ENCODE measurements at regions not wholly inside any gene's neighbourhood (a gene's known extent, or its start where the extent isn't known, plus 50 kb on each side); places are given as distances from the start of the nearest gene placed in this dataset.

- DNase-seq (ENCODE audit: low read depth, low spot score), result no peak
These were observed 103.5 kb downstream of the ACER2 start for GRCh38 chr9:19512103-19512832.

- DNase-seq (ENCODE audit: low read depth, low spot score), result no peak
These were observed 102.9 kb downstream of the ACER2 start for GRCh38 chr9:19511694-19512093.

GRCh38 chr9:19510907-19511306 is 102.1 kb downstream of the ACER2 start:
- DNase-seq (ENCODE audit: low read depth, low spot score), result no peak
